ENCODE measurements at regions not wholly inside any gene's neighbourhood (a gene's known extent, or its start where the extent isn't known, plus 50 kb on each side); places are given as distances from the start of the nearest gene placed in this dataset.

DNA sequence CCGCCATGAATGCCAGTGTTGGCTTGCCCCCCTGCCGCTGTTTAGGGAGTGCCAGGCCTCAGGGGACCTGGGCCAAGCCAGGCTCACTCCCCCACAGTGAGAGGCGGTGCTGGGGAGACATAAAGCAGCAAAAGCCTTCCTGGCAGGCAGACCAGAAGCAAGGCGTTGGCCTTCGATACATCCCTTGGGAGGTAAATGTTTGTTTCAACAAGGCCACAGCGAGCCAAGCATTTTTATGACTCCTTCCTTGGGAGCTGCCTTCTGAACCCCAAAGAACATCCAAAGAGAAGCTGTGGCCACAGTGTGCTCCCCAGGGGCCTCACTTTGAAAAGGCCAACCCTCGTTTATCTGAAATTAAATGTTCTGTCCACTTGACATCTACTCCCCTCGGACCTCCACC is 119.7 kb upstream of the CIBAR2 start:
- DNase-seq (ENCODE audit: low read depth): no peak
- Histone ChIP-seq H3K36me3 (ENCODE audit: control insufficient read depth, insufficient read depth, low read length) (no peaks in the 10 kb centered on the region), H3K4me3 (ENCODE audit: low read depth, low read length) (no peak overlapping the region), H3K27me3 (ENCODE audit: control insufficient read depth, insufficient read depth, low read length) (peaks cover 3% of the 10 kb centered on the region)
- TF ChIP-seq, protein P1, sequence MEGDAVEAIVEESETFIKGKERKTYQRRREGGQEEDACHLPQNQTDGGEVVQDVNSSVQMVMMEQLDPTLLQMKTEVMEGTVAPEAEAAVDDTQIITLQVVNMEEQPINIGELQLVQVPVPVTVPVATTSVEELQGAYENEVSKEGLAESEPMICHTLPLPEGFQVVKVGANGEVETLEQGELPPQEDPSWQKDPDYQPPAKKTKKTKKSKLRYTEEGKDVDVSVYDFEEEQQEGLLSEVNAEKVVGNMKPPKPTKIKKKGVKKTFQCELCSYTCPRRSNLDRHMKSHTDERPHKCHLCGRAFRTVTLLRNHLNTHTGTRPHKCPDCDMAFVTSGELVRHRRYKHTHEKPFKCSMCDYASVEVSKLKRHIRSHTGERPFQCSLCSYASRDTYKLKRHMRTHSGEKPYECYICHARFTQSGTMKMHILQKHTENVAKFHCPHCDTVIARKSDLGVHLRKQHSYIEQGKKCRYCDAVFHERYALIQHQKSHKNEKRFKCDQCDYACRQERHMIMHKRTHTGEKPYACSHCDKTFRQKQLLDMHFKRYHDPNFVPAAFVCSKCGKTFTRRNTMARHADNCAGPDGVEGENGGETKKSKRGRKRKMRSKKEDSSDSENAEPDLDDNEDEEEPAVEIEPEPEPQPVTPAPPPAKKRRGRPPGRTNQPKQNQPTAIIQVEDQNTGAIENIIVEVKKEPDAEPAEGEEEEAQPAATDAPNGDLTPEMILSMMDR (IDR thresholded peaks at IDR 0.05; ENCODE audit: insufficient read depth, low read length, poor library complexity, severe bottlenecking): no peak

DNA sequence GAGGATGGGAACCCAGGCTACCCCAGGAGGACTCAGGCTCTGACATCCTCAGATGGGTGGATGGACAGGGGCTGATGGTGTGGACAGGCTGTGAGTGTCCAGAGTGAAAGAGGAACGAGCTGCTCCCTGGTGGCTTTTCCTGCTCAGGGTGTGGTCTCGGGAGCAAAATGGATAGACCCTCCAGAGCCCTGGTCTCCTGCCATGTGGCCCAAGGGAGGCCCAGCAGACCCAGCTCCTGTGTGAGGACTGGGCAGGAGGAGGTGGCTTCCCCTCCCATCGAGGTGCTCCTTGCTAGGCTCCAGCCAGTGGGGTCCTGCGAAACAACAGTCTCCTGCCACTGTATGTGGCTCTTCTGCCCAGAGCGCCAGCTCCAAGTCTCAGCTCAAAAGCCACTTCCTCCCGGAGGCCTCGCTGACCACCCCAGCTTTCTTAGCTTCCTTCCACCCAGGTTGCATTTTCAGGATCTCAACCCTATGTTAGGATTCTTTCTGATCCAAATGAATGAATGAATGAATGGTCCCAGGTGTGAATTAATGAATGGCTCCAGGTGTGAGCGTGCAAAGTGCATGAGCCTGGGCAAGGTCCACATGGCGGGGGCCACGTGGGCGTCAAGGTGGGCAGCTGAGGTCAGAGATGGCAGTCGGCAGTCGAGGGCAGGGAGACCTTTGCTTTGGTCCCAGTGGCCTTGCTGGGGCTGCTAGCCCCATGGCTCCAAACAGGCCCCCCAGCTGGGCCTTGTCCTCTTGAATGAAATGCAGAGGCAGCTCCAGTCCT is 120.3 kb upstream of the CIBAR2 start:
- DNase-seq (ENCODE audit: low read depth): no peak

DNA sequence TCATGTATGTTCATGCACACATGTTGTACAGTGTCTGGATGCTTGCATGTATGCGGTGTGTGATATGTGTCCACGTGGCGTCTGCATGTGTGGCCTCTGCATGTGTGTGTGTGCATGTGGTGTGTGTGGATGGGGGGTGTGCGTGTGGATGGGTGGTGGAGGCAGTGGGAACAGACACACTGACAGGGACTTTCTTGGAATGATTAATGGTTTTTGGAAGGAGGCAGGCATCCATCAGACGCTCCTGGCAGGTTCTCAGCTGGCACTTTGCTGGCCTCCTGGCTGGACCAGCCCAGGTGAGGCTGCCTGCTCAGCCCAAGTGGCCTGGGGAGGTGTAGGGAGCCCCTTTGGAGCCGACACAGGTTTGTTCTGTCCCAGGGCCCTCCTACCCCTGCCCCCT is 121.2 kb upstream of the CIBAR2 start:
- TF ChIP-seq, protein P1 (IDR thresholded peaks at IDR 0.05; ENCODE audit: insufficient read depth, low read length, poor library complexity, severe bottlenecking): no peak
- Histone ChIP-seq H3K36me3 (ENCODE audit: control insufficient read depth, insufficient read depth, low read length) (no peaks in the 10 kb centered on the region), H3K27me3 (ENCODE audit: control insufficient read depth, insufficient read depth, low read length) (peaks cover 5% of the 10 kb centered on the region), H3K4me3 (ENCODE audit: low read depth, low read length) (no peak overlapping the region)
- no peak for DNase-seq (ENCODE audit: low read depth)

More for the DNA sequence above, 120.3 kb upstream of the CIBAR2 start:
- Histone ChIP-seq H3K36me3 (ENCODE audit: control insufficient read depth, insufficient read depth, low read length) (no peaks in the 10 kb centered on the region), H3K27me3 (ENCODE audit: control insufficient read depth, insufficient read depth, low read length) (peaks cover 3% of the 10 kb centered on the region), H3K4me3 (ENCODE audit: low read depth, low read length) (no peak overlapping the region)
- TF ChIP-seq, protein P1 (IDR thresholded peaks at IDR 0.05; ENCODE audit: insufficient read depth, low read length, poor library complexity, severe bottlenecking): no peak

DNA sequence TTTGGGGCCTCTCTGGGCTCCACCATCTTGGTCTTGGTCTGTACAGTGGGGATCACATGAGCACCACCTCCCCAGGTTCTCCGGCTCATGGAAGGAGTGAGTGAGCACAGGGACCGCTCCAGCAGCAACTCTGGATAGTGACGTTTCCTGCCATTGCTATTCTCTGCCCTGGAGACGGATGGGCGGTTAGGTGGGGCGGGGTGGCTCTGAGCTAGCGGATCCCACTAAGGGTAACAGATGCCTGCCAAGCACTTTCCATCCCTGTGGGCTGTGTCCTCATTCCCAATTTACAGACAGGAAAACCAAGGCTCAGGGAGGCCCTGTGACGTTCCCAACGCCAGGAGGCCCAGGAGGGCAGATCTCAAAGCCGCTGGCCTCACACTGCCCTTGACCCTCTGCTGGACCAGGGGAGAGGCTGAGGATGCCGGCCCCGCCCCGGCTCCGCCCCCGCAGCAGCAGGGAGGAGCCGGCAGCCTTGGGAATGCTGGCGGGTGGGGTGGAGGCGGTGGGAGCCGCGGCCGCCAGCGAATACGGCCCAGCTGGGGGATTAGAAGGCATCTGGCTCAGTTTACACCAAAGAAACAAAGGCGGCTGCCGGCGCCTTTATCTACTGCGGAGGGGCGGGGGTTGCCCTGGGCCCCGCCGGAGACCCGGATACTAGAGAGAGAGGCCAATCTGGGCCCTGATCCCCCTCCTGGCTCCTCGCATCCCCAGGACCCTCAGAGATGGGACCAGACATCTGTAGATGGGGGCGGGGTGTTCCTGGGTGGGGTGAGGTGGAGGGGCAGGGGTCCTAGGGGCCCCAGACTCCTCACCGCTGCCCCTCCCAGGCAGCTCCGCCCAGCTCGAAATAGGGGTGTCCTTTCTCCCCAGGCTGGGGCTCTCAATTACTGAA is 122.3 kb upstream of the CIBAR2 start:
- no peak overlapping the region for H3K4me3 ChIP-seq (ENCODE audit: low read depth, low read length)
- peaks cover 5% of the 10 kb centered on the region for H3K27me3 ChIP-seq (ENCODE audit: control insufficient read depth, insufficient read depth, low read length)
- H3K36me3 ChIP-seq (ENCODE audit: control insufficient read depth, insufficient read depth, low read length): no peaks in the 10 kb centered on the region
- no peak for DNase-seq (ENCODE audit: low read depth)
- TF ChIP-seq, protein P1 (IDR thresholded peaks at IDR 0.05; ENCODE audit: insufficient read depth, low read length, poor library complexity, severe bottlenecking): no peak

DNA sequence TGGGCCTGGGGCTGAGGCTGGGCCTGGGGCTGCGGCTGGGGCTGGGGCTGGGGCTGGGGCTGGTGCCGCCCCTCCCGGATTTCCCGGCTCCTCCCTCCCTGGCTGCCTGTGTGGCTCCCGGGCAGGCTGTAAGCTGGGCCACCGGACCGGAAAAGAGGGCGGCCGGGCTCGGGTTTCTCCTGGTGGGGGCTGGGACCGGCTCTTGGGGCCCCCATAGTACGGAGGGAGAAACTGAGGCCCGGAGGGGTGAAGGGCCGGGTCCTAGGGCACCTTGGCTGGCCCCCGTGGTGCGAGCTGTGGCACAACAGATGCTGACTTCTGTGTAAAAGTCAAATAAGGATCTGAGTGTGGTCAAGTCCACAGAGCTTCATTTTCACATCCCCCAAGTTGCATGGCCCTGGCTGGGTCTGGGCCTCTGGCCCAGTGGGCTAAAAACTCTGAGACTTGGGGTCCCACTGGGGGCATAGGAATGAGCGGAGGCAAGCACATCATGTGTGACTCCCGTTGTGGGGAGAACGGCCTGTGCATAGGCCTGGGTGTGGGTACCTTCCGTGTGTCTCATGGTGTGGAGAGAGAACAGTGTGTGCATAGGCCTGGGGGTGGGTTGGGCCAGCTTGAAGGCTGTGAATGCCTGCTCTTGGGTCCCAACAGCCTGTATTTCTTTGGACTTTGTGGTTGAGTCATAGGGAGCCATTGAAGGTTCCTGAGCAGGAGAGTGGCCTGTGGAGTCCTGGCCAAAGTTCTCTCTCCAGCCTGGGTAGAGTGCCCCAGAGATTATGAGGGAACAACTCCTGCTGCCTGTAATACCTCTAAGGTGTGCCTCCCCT is 123.9 kb upstream of the CIBAR2 start:
- H3K36me3 ChIP-seq (ENCODE audit: control insufficient read depth, insufficient read depth, low read length): no peaks in the 10 kb centered on the region
- no peak for DNase-seq (ENCODE audit: low read depth)
- H3K4me3 ChIP-seq (ENCODE audit: low read depth, low read length): peak overlapping the region; percentile 7
- H3K27me3 ChIP-seq (ENCODE audit: control insufficient read depth, insufficient read depth, low read length): peaks cover 7% of the 10 kb centered on the region
- TF ChIP-seq, protein P1 (IDR thresholded peaks at IDR 0.05; ENCODE audit: insufficient read depth, low read length, poor library complexity, severe bottlenecking): no peak

Measured in kidney epithelial cell (primary cell).